ENCODE measurements at regions not wholly inside any gene's neighbourhood (a gene's known extent, or its start where the extent isn't known, plus 50 kb on each side); places are given as distances from the start of the nearest gene placed in this dataset.
"Not testable (repeated sequence)": the region's sequence is repeated elsewhere in the genome, so short reads cannot be mapped to it uniquely, and the experiment has no call there.

- no peaks in the 10 kb centered on the region for H3K9me3 ChIP-seq
- TF ChIP-seq, protein P1, sequence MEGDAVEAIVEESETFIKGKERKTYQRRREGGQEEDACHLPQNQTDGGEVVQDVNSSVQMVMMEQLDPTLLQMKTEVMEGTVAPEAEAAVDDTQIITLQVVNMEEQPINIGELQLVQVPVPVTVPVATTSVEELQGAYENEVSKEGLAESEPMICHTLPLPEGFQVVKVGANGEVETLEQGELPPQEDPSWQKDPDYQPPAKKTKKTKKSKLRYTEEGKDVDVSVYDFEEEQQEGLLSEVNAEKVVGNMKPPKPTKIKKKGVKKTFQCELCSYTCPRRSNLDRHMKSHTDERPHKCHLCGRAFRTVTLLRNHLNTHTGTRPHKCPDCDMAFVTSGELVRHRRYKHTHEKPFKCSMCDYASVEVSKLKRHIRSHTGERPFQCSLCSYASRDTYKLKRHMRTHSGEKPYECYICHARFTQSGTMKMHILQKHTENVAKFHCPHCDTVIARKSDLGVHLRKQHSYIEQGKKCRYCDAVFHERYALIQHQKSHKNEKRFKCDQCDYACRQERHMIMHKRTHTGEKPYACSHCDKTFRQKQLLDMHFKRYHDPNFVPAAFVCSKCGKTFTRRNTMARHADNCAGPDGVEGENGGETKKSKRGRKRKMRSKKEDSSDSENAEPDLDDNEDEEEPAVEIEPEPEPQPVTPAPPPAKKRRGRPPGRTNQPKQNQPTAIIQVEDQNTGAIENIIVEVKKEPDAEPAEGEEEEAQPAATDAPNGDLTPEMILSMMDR (IDR thresholded peaks at IDR 0.05): no peak
- no peaks in the 10 kb centered on the region for H3K27me3 ChIP-seq
- no peak for DNase-seq (ENCODE audit: low spot score)
- H3K4me3 ChIP-seq: no peak overlapping the region
- H3K36me3 ChIP-seq: no peaks in the 10 kb centered on the region
- no peaks in the 10 kb centered on the region for H3K4me1 ChIP-seq
- no peak overlapping the region for H3K27ac ChIP-seq
Observed at GRCh38 chr3:30531017-30531570, 75.3 kb upstream of the TGFBR2 start.

DNA sequence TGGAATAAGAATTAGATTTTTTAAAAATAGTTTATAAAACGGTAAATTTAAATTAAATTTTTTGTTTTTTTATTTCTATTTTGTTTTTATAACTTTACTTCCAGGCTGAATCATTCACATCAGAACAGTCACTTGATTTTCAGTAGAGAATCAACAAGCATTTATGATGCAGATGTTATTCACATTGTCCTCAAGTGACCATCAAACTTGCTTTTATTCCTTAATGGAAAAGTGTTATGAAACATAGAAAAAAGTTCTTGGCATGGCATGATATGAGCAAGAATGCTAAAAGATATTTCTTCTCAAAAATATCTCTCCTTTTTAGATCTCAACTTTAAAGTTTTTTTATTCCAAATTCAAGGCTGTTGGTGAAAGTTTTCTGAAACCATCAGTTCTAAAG, 70.9 kb upstream of the TGFBR2 start:
- no peaks in the 10 kb centered on the region for H3K27me3 ChIP-seq
- no peaks in the 10 kb centered on the region for H3K9me3 ChIP-seq
- no peak overlapping the region for H3K27ac ChIP-seq
- H3K36me3 ChIP-seq: no peaks in the 10 kb centered on the region
- H3K4me1 ChIP-seq: no peaks in the 10 kb centered on the region
- DNase-seq (ENCODE audit: low spot score): no peak
- H3K4me3 ChIP-seq: no peak overlapping the region
- TF ChIP-seq, protein P1 (IDR thresholded peaks at IDR 0.05): no peak

DNA sequence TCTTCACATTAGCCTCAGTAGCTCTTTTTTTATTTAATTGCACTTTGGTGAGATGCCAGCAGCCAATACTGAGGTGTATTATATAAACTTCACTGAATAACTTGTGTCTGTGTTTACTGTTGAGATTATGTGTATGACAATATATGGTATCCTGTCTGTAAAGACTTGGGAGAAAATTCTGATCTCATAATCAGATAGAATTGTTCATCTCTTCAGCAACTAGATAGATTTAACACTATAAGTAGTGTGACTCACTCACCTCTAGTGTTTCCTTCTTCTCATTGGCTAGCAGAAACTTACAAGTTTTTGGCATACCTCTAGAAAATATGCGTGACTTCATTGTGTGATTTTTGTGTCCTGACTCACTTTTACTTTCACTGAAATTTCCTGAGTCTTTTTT, 67.6 kb upstream of the TGFBR2 start:
- H3K27ac ChIP-seq: no peak overlapping the region
- no peak for DNase-seq (ENCODE audit: low spot score)
- no peak overlapping the region for H3K4me3 ChIP-seq
- no peaks in the 10 kb centered on the region for H3K4me1 ChIP-seq
- no peaks in the 10 kb centered on the region for H3K36me3 ChIP-seq
- TF ChIP-seq, protein P1 (IDR thresholded peaks at IDR 0.05): no peak
- H3K9me3 ChIP-seq: no peaks in the 10 kb centered on the region
- H3K27me3 ChIP-seq: no peaks in the 10 kb centered on the region

DNA sequence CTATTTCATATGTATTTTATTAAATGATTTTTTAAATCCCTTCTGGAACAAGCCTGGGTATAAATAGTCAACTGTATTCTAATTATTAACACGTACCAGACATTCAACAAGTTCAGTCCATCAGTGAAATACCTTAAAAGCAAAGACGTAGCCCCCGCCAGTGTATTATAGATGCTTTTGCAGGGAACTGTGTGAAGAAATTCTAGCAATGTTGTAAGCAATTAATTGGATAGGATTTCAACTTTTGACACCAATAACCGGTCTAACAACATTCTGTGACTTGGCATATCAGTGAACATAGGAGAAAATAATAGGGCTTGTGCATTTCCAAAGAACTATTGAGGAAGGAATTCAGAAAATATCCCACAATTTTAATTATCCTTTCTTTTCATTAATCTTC, 67.2 kb upstream of the TGFBR2 start:
- TF ChIP-seq, protein P1 (IDR thresholded peaks at IDR 0.05): no peak
- Histone ChIP-seq H3K9me3 (no peaks in the 10 kb centered on the region), H3K36me3 (no peaks in the 10 kb centered on the region), H3K4me1 (no peaks in the 10 kb centered on the region), H3K27ac (no peak overlapping the region), H3K4me3 (no peak overlapping the region), H3K27me3 (no peaks in the 10 kb centered on the region)
- no peak for DNase-seq (ENCODE audit: low spot score)

DNA sequence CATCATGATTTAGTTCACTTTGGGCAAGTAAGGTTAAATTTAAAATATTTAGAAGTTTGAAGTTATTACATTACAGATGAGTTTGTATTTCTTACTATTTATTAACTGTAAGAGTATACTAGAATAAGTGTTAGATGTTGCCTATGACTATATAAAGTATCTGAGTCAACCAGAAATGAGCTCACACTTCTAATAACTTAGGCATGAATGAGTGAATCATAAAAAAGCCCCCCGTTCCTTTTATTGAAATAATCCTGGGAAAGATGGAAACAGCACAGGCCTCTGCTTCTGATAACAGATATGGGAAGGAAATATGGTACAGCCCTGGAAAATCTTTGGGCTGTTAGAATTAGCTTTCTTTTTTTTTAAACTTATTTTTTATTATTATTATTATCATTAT, 66.6 kb upstream of the TGFBR2 start:
- TF ChIP-seq, protein P1 (IDR thresholded peaks at IDR 0.05): no peak
- Histone ChIP-seq H3K4me3 (no peak overlapping the region), H3K27ac (no peak overlapping the region), H3K4me1 (no peaks in the 10 kb centered on the region), H3K36me3 (no peaks in the 10 kb centered on the region), H3K9me3 (no peaks in the 10 kb centered on the region), H3K27me3 (no peaks in the 10 kb centered on the region)
- no peak for DNase-seq (ENCODE audit: low spot score)

GRCh38 chr3:30541156-30541555, 65.2 kb upstream of the TGFBR2 start:
- H3K27me3 ChIP-seq; H3K4me1 ChIP-seq; H3K27ac ChIP-seq; H3K4me3 ChIP-seq; DNase-seq (ENCODE audit: low spot score); H3K9me3 ChIP-seq; H3K36me3 ChIP-seq: not testable (repeated sequence)
